Activated CD8-positive, alpha-beta memory T cell treated with anti-CD3 and anti-CD28 coated beads, Interleukin-2, amount 50 U/mL, for 48 hours (primary cell): ENCODE measurements at regions not wholly inside any gene's neighbourhood (a gene's known extent, or its start where the extent isn't known, plus 50 kb on each side); places are given as distances from the start of the nearest gene placed in this dataset.
A peak's percentile ranks its signal among the peaks of the same experiment; 100 is the strongest.
"Not testable (repeated sequence)": the region's sequence is repeated elsewhere in the genome, so short reads cannot be mapped to it uniquely, and the experiment has no call there.

Experiments used
- DNase-seq: peaks from one replicate; pipeline ENCODE4 v3.0.0-alpha.2; 2020

DNA sequence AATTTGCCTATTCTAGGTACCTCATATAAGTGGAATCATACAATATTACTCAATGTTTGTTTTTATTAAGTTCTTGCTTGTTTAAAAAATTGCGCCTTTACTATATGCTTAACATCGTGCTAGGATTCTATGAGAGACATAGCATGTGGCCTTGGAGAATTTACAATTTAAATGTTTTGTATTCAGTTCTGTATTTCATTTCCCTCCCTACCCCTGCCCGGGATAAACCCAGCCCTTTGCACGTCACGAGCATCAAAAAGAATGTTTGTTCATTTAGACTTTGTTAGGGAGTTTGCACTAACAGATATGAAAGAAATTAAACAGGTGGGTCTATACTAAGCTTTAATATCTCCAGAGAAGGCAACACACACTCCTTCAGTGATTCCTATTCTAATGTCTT lies 75.7 kb downstream of the C18orf54 start:
- no peak for DNase-seq

DNA sequence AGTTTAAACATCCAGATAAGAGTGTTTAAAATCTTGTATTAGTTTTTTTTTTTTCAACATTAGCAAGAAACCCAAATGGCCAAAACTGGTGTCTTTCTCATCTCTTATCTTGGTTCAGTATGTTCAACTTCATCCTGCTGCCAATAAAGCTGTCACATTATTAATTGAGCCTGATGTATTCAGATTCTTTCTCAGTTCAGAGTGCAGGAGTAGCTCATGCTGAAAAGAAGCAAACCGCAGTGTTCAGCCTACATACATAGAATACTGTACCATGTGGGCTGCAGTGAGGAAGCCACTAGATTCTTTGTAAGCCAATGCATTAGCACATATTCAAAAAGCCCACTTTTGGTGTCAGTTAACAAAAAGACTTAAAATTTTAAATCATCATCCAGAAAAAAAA lies 76.2 kb downstream of the C18orf54 start:
- DNase-seq: no peak

DNA sequence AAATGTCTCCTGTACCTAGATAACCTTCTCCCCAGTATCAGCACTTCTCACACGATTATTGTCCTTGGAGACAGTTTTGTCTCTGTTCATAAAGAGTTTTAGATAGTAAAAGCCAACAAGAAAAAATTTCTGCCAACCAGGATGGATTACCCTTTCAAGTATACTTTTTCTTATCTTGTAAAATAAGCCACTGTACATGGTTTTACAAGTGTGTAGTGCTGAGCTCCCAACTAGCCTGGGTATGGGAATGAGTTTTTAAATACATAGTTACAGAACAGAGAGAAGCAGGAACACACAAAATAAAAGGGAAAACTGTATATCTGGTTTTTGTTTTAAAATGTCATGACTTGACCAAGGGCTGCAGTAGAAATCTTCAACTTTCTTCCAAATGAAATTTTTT lies 76.7 kb downstream of the C18orf54 start:
- no peak for DNase-seq

DNA sequence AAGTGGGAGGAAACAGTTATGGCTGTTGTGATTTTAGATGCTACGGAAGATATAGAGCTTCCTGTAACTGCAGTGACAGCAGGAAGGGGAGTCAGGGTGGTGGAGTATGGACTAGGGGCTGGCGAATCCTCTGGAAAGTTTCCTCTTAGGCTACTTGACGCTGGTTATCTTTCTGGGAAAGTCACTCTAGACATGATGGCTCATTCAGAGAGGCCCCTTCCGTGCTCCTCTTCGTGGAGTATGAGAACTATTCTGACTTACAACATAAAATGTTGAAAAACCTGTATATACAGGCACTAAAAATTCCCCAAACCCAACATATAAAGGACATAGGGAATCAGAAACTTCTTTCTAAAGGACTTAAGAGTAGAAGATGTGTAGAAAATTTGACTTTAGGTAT lies 78.8 kb downstream of the C18orf54 start:
- DNase-seq: no peak

DNA sequence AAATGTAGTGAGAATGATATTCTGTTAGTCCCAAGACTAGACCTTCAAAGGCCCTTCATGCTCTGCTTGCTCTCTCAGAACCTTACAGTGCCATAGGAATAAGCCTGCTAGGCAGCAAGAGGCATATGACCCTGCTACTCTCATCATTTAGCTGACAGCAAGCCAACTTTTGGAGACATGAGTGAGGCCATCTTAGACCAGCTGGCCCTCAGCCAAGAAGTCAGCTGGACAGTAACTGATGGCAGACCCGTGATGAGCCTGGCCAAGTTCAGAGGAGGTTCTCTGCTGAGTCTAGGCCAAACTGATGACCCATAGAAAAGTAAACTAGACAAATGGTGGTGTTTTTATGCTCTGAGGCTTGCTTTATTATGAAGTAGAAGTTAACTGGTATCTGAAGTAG lies 82.6 kb downstream of the C18orf54 start:
- DNase-seq: no peak

DNA sequence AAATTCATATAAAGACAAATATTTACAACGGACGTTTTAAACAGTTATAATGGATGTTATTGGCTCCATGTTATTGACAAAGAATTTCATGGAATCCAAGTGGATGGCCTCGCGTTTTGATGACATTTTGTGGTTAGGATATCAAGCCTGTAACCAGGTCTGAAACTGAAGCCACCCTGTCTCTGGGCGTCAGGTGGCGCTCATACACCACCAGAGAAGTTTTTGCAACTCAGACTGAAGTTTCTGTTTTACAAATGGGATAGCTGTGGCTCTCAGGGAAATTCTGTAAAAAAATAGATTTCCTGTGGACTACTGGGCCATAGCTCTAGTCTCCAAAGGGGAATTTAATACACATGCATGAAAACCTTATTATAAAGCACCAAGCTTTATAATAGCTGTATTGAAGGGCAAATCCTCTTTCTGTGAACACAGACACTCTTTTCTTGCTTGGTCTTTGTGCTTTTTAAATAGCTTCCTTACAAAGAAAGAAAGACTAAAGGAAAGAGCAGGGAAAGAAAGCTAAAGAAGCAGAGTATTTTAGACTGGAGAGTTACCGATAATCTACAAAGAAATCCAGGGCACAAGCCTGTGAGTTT lies 86.7 kb downstream of the C18orf54 start:
- DNase-seq: peak; percentile 57

DNA sequence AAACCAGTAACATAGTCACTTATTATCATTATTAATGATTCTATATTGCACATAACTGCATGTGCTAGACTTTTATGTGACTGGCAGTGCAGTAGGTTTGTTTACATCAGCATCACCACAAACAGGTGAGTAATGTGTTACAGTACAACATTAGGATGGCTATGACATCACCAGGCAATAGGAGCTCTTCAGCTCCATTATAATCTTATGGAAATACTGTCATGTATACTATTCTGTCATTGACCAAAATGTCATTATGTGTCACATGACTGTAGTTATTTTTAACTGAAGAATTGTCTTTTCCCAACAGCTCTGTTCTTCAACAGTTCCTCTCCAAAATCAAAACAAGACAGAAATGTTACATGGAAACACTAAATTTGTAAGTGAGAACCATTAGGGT lies 96.3 kb downstream of the C18orf54 start:
- DNase-seq: no peak

- DNase-seq: no peak
Observed at GRCh38 chr18:54465502-54465901, 107.8 kb downstream of the C18orf54 start.

- no peak for DNase-seq
Observed at GRCh38 chr18:54466248-54467005, 108.7 kb downstream of the C18orf54 start.

DNA sequence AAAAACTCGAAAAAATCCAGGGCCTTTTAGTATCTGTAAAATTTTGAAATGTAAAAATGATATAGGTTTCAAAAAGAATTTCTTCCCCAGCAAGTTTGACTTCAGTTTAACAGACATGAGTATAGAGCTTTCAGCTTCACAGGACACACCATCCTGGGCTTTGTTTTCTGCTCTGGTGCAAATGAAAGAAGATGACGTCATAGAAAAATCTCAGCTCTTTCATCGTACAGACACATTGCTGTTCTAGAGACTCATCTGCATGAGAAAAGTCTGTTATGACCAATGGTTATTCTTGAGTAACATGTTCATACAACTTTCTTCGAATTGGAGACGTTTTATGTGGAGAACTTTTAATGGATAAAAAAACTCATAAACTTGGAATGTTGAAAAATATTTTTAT lies 111.7 kb upstream of the DYNAP start:
- DNase-seq: no peak

DNA sequence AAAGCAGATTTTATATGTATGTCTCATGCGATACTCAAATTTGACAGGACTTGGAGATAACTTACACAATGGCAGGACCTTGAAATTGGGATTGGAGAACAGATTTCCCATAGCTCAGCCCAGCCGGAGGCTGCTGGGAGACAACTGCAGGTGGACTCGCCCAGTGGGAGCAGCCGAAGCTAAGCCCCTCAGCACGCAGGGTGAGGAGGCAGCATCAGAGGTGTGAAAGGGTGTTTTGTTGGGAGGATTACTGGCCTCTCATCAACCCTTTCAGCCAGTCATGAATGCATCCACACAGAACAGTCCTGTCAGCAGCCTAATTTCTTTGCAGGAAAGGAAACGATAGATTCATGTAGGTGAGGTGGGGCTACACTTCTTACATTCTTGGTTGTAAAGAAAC lies 110.4 kb upstream of the DYNAP start:
- no peak for DNase-seq

DNA sequence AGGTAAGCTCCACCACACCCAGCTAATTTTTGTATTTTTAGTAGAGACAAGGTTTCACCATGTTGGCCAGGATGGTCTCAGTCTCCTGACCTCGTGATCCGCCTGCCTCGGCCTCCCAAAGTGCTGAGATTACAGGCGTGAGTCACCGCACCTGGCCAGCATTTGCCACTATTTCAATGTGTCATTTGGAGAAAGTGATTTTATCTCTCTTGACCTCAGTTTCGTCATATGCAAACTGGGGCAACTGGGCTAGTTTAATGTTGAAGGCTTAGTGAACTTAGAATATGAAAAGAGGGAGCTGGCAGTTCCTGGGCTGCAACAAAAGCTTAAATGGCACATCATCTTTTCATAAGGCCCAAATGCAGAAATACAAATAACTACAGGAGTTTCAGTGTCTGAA lies 88.6 kb upstream of the DYNAP start:
- DNase-seq: not testable (repeated sequence)

- no peak for DNase-seq
Observed at GRCh38 chr18:54503131-54503894, 87.7 kb upstream of the DYNAP start.

DNA sequence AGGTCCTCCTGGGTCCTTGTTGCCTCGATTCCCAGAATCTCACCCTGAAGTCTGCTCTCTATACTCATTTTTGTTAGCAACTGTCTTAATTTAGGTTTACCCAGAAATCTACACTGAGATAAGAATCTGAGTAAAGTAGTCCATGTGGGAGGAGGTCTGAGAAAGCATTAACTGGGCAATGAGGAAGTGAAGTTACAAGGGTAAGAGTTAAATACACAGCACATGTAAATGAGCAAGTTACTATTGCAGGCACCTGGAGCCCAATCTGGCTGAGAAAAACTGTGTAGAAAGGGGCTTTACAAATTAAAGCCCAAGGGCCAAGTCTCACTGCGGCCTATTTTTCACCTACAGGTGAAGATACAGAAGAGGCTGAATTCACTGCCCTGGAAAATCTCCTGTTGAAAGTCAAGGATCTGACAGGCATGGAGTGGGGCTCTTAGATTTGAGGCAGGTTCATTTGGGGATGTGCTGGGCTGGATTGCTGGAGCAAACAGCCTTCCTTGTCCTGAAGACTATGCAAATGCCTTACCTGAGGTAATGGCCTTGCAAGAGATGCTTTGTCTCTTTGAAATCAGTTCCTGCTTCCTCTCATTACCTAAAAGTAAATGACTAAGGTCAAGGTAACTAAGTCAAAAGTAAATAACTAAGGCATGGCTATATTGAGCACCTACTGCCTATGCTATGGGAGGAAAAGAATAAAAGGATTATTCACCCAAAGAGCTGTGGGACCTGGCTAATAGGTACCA lies 84.4 kb upstream of the DYNAP start:
- DNase-seq: no peak

- no peak for DNase-seq
Observed at GRCh38 chr18:54509793-54510192, 81.3 kb upstream of the DYNAP start.

DNA sequence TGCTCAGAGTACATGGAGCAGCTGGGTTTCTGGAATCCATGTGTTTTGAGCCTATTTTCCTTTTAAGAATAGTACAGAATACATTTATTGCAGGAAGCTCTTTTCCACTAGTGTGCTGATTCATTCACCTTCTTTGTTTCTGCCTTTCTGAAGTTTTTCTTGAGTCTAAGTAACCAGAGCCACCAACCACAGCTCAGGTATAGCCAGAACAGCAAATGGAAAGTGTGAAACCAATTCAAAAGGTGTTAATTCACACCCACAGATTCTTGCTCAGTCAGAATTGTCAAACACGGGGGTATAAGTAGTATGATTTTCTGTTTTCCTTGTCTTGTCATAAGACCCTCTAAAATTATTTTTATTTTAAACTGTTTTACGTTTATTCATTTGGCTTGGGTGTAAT lies 75.9 kb upstream of the DYNAP start:
- DNase-seq: no peak

GRCh38 chr18:54517521-54517920 lies 73.5 kb upstream of the DYNAP start:
- DNase-seq: no peak

- DNase-seq: no peak
Observed at GRCh38 chr18:54521846-54522245, 69.2 kb upstream of the DYNAP start.

- no peak for DNase-seq
Observed at GRCh38 chr18:54528942-54529376, 62.1 kb upstream of the DYNAP start.

DNA sequence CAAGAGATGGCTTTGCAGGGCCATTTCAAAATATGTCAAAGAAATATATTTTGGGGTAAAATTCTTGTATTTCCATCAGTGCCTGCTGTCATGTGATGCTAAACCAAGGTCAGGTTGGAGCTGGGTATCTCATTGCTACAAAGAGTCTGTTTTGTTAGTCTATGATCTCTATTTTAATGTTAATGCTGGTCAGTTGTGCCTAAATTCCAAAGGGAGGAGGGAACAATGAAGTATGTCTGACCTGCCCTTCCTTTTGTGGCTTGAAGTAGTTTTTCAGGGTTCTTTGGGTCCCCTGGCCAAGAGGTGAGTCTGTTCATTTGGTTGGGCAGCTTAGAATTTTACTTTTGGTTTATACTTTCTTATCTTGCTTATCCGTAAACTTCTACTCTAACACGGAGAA lies 61.6 kb upstream of the DYNAP start:
- no peak for DNase-seq

DNA sequence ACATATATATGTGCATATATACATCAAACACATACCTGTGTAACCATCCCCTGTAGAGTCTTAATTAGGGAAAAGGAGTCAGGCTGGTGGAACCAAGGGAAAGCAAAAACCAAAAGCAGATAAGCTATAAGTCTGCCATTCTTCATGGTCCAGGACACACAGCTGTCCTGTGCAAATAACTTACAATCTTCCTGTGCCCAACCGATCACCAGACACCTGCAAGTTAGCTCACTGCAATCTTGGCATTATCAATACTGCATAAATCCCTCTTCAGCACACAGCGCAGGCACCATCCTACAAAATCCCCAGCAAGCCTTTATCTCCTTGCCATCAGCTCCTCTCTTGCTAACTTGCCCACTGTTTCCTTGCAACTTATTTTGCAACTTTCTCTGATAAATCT lies 60.8 kb upstream of the DYNAP start:
- DNase-seq: no peak

DNA sequence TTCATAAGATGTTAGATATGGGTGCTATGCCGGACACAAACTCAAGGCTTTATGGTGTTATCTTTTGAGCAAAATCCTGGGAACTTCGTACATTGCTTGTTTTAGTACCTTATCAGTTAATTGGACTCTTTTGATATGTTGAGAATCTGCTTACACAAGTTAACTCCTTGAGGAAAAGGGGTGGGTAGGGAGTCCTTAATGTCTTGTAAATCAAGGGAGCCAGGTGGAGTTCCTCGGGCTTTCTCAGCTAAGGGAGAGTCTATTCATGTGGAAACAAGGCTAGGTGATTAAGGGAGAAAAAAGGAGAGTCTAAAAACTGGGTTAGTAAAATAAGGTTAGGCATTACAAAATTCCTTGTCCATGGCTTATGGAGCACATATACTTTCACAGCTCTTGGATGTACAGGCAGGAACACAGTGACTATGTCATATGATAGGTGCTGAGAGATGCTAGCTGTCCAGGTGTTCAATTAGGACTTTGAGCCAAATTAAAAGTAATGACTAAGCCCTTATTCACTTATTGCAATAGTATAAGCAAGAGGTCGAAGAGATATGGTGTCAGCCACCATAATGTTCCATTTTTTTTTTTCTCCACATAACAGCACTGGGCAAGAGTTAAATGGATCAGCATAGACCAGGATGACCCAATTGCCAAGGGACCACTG lies 59.5 kb upstream of the DYNAP start:
- DNase-seq: no peak

GRCh38 chr18:54532222-54532621 lies 58.8 kb upstream of the DYNAP start:
- DNase-seq: no peak
